Trophoblast cell (in vitro differentiated cells and primary cell): ENCODE measurements at regions not wholly inside any gene's neighbourhood (a gene's known extent, or its start where the extent isn't known, plus 50 kb on each side); places are given as distances from the start of the nearest gene placed in this dataset.

ENCODE experiments used
- DNase-seq, 2 donors: peaks; one replicate each; pipeline ENCODE4 v3.0.0-alpha.2; 2016
- H2AFZ ChIP-seq: 2 replicates; pipeline ENCODE4 v1.6.1; 2013; ENCODE audit warnings: low read length, moderate library complexity, mild to moderate bottlenecking; ENCODE audit not compliant: insufficient read depth, poor library complexity
- H2AK5ac ChIP-seq: 2 replicates; pipeline ENCODE4 v1.6.1; 2013; ENCODE audit warnings: mild to moderate bottlenecking, low read length
- H2BK120ac ChIP-seq: 2 replicates; pipeline ENCODE4 v1.6.1; 2013; ENCODE audit warnings: low read length, mild to moderate bottlenecking, moderate library complexity; ENCODE audit not compliant: insufficient read depth, poor library complexity
- H2BK12ac ChIP-seq: 2 replicates; pipeline ENCODE4 v1.6.1; 2013; ENCODE audit warnings: mild to moderate bottlenecking, low read length, moderate library complexity
- H2BK5ac ChIP-seq: 2 replicates; pipeline ENCODE4 v1.6.1; 2013; ENCODE audit warnings: low read length, low read depth, moderate library complexity, mild to moderate bottlenecking; ENCODE audit not compliant: poor library complexity
- H3K14ac ChIP-seq: 2 replicates; pipeline ENCODE4 v1.6.1; 2013; ENCODE audit warnings: mild to moderate bottlenecking, low read length
- H3K18ac ChIP-seq: 2 replicates; pipeline ENCODE4 v1.6.1; 2013; ENCODE audit warnings: mild to moderate bottlenecking, low read length
- H3K23ac ChIP-seq: 2 replicates; pipeline ENCODE4 v1.6.1; 2013; ENCODE audit warnings: low read length
- H3K27ac ChIP-seq: 2 replicates; pipeline ENCODE4 v1.5.1; 2013; ENCODE audit warnings: low read depth, mild to moderate bottlenecking, inconsistent platforms, low read length, moderate library complexity
- H3K27me3 ChIP-seq: 2 replicates; pipeline ENCODE4 v1.6.1; 2013; ENCODE audit warnings: inconsistent platforms, mild to moderate bottlenecking, low read length, moderate library complexity; ENCODE audit not compliant: insufficient read depth
- H3K36me3 ChIP-seq, 2 experiments: 1 replicate in 1 of 2; 2 replicates in 1 of 2; pipeline ENCODE4 v1.6.1; 2013; ENCODE audit warnings: low read length in 2 of 2, mild to moderate bottlenecking in 2 of 2, moderate library complexity in 1 of 2; ENCODE audit not compliant: insufficient read depth in 2 of 2, control insufficient read depth in 1 of 2
- H3K4ac ChIP-seq: 2 replicates; pipeline ENCODE4 v1.6.1; 2013; ENCODE audit warnings: low read depth, mild to moderate bottlenecking, low read length, moderate library complexity
- H3K4me1 ChIP-seq, 2 experiments: 1 replicate in 1 of 2; 2 replicates in 1 of 2; pipeline ENCODE4 v1.6.1; 2013; ENCODE audit warnings: low read length in 2 of 2, mild to moderate bottlenecking in 2 of 2, moderate library complexity in 1 of 2; ENCODE audit not compliant: insufficient read depth in 2 of 2, control insufficient read depth in 1 of 2
- H3K4me2 ChIP-seq: 2 replicates; pipeline ENCODE4 v1.6.1; 2013; ENCODE audit warnings: inconsistent platforms, mild to moderate bottlenecking, low read length, moderate library complexity
- H3K4me3 ChIP-seq: 2 replicates; pipeline ENCODE4 v1.5.1; 2013; ENCODE audit warnings: mild to moderate bottlenecking, low read depth, low read length, inconsistent platforms
- H3K79me1 ChIP-seq: one replicate; pipeline ENCODE4 v1.6.1; 2013; ENCODE audit warnings: low read length
- H3K79me2 ChIP-seq: 2 replicates; pipeline ENCODE4 v1.6.1; 2013; ENCODE audit warnings: low read length, mild to moderate bottlenecking; ENCODE audit not compliant: control insufficient read depth, insufficient read depth, poor library complexity
- H3K9ac ChIP-seq: 2 replicates; pipeline ENCODE4 v1.6.1; 2013; ENCODE audit warnings: mild to moderate bottlenecking, low read length
- H3K9me3 ChIP-seq: 2 replicates; pipeline ENCODE4 v1.6.1; 2013; ENCODE audit warnings: low read depth, mild to moderate bottlenecking, control low read depth, inconsistent platforms, low read length; ENCODE audit not compliant: insufficient read depth
- H4K12ac ChIP-seq: 2 replicates; pipeline ENCODE4 v1.6.1; 2013; ENCODE audit warnings: low read depth, mild to moderate bottlenecking, low read length, moderate library complexity
- H4K8ac ChIP-seq: 2 replicates; pipeline ENCODE4 v1.6.1; 2013; ENCODE audit warnings: low read depth, mild to moderate bottlenecking, low read length, moderate library complexity
- H4K91ac ChIP-seq: one replicate; pipeline ENCODE4 v1.6.1; 2013; ENCODE audit warnings: low read depth, mild to moderate bottlenecking, low read length, moderate library complexity
- WGBS: extraction: QIAGEN DNeasy Blood & Tissue Kit; methylation state at CpG from one replicate; pipeline ENCODE4 v1.1.7; 2013; ENCODE audit warnings: missing lambda C conversion rate; ENCODE audit not compliant: insufficient read length, insufficient coverage; ENCODE audit errors: extremely low coverage; 5-methylcytosine and 5-hydroxymethylcytosine counted together

GRCh38 chr20:40470445-40471260, 218.4 kb downstream of the MAFB start:
- Histone ChIP-seq H4K8ac (no peak overlapping the region), H2BK12ac (peak overlapping the region; percentile 16), H2BK5ac (no peak overlapping the region), H2AK5ac (no peak overlapping the region), H3K4me2 (no peak overlapping the region), H2AFZ (no peak overlapping the region), H4K12ac (no peak overlapping the region), H3K27me3 (no peaks in the 10 kb centered on the region), H3K4ac (no peak overlapping the region), H3K4me3 (no peak overlapping the region), H3K27ac (no peak overlapping the region), H3K18ac (no peak overlapping the region), H3K4me1 (peaks cover 0 to 3% of the 10 kb centered on the region in 2 experiments), H3K36me3 (no peaks in the 10 kb centered on the region), H3K9ac (no peak overlapping the region), H3K9me3 (no peaks in the 10 kb centered on the region), H3K23ac (no peak overlapping the region), H3K14ac (no peak overlapping the region), H3K79me2 (no peaks in the 10 kb centered on the region), H2BK120ac (no peak overlapping the region), H4K91ac (peak overlapping the region; percentile 42), H3K79me1 (peaks cover 2% of the 10 kb centered on the region)
- WGBS: no CpG with 5 or more reads among the region's 14 CpGs
- no peak for DNase-seq

DNA sequence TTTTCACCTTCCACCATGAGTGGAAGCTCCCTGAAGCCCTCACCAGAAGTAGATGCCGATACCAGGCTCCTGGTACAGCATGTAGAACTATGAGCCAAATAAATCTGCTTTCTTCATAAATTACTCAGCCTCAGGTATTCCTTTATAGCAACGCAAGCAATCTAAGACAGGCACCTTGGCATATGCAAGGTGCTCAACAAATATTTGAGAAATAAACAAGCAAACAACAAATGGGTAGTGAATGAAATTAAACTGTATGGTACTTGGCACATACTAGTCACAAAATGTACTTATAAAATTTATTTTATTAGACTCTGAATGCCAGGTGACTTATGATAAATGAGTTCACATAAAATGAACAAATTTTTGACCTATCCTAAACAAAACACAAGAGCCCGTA, 220.3 kb downstream of the MAFB start:
- H2BK120ac ChIP-seq: no peak overlapping the region
- no peak overlapping the region for H3K23ac ChIP-seq
- no peak overlapping the region for H3K4me3 ChIP-seq
- H2BK12ac ChIP-seq: no peak overlapping the region
- H3K4ac ChIP-seq: no peak overlapping the region
- H3K27ac ChIP-seq: no peak overlapping the region
- H2AFZ ChIP-seq: no peak overlapping the region
- no peak overlapping the region for H3K18ac ChIP-seq
- no CpG with 5 or more reads among the region's 3 CpGs for WGBS
- no peak overlapping the region for H3K9ac ChIP-seq
- peaks cover 4% of the 10 kb centered on the region for H3K79me1 ChIP-seq
- no peak overlapping the region for H4K12ac ChIP-seq
- no peak overlapping the region for H2AK5ac ChIP-seq
- no peaks in the 10 kb centered on the region for H3K27me3 ChIP-seq
- no peaks in the 10 kb centered on the region for H3K9me3 ChIP-seq
- H3K79me2 ChIP-seq: no peaks in the 10 kb centered on the region
- no peak overlapping the region for H2BK5ac ChIP-seq
- H4K8ac ChIP-seq: no peak overlapping the region
- H3K14ac ChIP-seq: no peak overlapping the region
- no peak overlapping the region for H4K91ac ChIP-seq
- DNase-seq: no peak
- peaks cover 0 to 3% of the 10 kb centered on the region in 2 experiments for H3K4me1 ChIP-seq
- no peak overlapping the region for H3K4me2 ChIP-seq
- no peaks in the 10 kb centered on the region for H3K36me3 ChIP-seq

DNA sequence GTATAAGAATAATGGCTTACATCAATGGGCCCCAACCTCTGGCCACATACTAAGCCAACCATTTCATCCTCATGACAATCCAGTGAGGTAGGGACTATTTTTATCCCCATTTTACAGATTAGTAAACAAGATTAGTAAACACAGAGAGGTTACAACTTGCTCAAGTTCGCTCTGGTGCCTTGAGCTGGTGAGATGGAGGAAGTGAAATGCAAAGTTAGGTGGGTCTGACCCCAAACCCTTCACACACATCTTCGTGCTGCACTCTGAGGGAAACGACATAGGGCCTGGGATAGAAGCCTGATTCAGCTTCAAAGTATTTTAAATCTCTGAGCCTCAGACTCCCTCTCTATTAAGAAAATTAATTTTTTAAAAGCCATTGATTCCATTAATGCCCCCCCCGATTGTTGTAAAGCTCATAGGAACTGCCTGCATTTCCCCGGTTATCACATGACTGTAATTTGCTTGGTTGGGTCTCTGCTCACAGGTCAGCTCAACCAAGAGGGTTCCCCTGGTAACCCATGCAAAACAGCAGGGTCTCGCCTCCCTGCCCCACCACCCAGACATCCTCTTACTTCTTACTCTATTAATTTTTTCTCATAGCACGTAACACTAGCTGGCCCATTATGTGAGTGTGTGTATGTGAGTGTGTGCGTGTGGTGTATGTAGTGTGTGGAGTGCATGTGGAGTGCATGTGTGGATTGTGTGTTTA, 221.2 kb downstream of the MAFB start:
- H2AK5ac ChIP-seq: no peak overlapping the region
- DNase-seq: no peak
- no CpG with 5 or more reads among the region's 8 CpGs for WGBS
- H4K12ac ChIP-seq: no peak overlapping the region
- H3K4me3 ChIP-seq: no peak overlapping the region
- H3K18ac ChIP-seq: no peak overlapping the region
- H2BK12ac ChIP-seq: no peak overlapping the region
- no peak overlapping the region for H3K27ac ChIP-seq
- no peaks in the 10 kb centered on the region for H3K79me2 ChIP-seq
- no peaks in the 10 kb centered on the region for H3K36me3 ChIP-seq
- H3K4me2 ChIP-seq: no peak overlapping the region
- H4K8ac ChIP-seq: no peak overlapping the region
- no peak overlapping the region for H2AFZ ChIP-seq
- no peaks in the 10 kb centered on the region for H3K9me3 ChIP-seq
- H4K91ac ChIP-seq: no peak overlapping the region
- peaks cover 6% of the 10 kb centered on the region in 2 experiments for H3K4me1 ChIP-seq
- H3K14ac ChIP-seq: no peak overlapping the region
- H2BK120ac ChIP-seq: no peak overlapping the region
- no peak overlapping the region for H3K23ac ChIP-seq
- H3K9ac ChIP-seq: no peak overlapping the region
- H3K4ac ChIP-seq: no peak overlapping the region
- H3K79me1 ChIP-seq: peaks cover 10% of the 10 kb centered on the region
- no peak overlapping the region for H2BK5ac ChIP-seq
- no peaks in the 10 kb centered on the region for H3K27me3 ChIP-seq

DNA sequence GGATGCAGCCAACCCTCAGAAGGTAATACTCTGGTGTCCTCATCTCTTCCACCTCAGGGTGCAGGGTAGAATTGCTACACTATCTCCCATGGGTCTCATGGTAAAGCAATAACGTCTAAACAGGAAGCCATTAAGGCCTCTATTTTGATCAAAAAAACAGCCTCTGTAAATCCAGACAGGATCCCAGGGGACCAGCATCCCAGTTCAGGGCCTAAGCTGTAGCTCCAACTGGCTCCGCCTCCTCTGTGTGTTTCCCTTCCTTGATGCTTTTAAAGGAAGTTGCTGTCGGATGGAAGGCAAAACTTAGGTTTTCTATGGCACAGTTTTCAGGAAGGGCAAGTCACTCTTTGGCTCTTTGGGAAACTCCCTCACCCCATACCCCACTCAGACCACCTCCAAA, 222.0 kb downstream of the MAFB start:
- Histone ChIP-seq H3K4ac (no peak overlapping the region), H3K4me3 (peak overlapping the region; percentile 40), H3K79me2 (no peaks in the 10 kb centered on the region), H3K79me1 (peaks cover 10% of the 10 kb centered on the region), H3K27me3 (no peaks in the 10 kb centered on the region), H3K9me3 (no peaks in the 10 kb centered on the region), H2AFZ (no peak overlapping the region), H2BK5ac (no peak overlapping the region), H3K14ac (no peak overlapping the region), H4K91ac (no peak overlapping the region), H3K23ac (no peak overlapping the region), H4K8ac (no peak overlapping the region), H3K4me2 (no peak overlapping the region), H3K4me1 (peaks cover 6% of the 10 kb centered on the region in 2 experiments), H2BK120ac (no peak overlapping the region), H4K12ac (no peak overlapping the region), H3K36me3 (no peaks in the 10 kb centered on the region), H2AK5ac (no peak overlapping the region), H3K9ac (no peak overlapping the region), H3K27ac (no peak overlapping the region), H3K18ac (no peak overlapping the region), H2BK12ac (no peak overlapping the region)
- no CpG with 5 or more reads among the region's 3 CpGs for WGBS
- DNase-seq: no peak
